ENCODE measurements at regions not wholly inside any gene's neighbourhood (a gene's known extent, or its start where the extent isn't known, plus 50 kb on each side); places are given as distances from the start of the nearest gene placed in this dataset.

DNA sequence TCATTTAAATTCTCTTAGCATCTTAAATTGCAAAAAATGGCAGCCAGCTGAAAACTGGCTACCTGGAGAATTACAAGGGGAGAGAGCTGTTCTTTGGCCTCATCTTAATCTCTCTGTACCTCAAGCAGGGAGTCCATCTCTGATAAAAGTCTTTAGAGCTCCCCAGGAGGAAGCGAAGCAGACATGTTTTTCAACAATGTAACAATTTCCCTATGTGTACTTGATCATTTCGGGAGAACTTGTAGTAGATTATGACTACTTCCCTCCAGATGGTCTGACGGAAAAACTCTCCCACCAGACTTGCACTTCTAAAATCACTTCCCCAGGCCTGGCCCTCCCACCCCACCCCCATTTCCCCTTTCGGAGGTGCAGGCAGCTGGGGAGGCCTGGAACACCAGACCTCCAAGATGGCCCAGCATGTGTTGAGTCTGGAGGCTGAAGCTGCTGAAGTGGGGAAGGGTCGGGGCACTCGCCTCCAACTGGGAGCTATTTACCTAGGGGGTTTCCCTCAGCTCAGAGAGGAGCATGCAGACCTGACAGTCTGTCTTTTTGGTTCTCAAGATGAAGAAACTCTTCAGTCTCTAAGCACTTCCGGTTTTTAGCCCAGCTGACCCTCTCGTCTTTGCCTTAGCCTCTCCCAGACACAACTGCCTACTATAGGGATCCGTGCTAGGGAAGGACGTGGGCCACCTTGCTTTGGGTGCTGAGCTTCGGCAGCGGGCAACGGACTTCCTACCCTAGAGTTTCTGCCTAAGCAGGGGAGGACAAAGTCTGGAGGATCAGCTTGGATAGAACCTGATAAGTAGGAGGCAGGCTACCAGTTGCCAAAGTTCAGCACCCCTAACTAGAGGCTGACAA is 164.0 kb upstream of the TBL1XR1 start:
- TF ChIP-seq CEBPB (IDR thresholded peaks at IDR 0.05; ENCODE audit: low read depth, low read length) (no peak), TEAD4 (IDR thresholded peaks at IDR 0.05; ENCODE audit: low read depth, low read length) (no peak), RAD21 (IDR thresholded peaks at IDR 0.05 in 1 of 2, conservative IDR thresholded peaks at IDR 0.05 in 1 of 2; ENCODE audit: low read depth in 2 of 2, low read length in 2 of 2) (no peak)
- TF ChIP-seq, protein P1, sequence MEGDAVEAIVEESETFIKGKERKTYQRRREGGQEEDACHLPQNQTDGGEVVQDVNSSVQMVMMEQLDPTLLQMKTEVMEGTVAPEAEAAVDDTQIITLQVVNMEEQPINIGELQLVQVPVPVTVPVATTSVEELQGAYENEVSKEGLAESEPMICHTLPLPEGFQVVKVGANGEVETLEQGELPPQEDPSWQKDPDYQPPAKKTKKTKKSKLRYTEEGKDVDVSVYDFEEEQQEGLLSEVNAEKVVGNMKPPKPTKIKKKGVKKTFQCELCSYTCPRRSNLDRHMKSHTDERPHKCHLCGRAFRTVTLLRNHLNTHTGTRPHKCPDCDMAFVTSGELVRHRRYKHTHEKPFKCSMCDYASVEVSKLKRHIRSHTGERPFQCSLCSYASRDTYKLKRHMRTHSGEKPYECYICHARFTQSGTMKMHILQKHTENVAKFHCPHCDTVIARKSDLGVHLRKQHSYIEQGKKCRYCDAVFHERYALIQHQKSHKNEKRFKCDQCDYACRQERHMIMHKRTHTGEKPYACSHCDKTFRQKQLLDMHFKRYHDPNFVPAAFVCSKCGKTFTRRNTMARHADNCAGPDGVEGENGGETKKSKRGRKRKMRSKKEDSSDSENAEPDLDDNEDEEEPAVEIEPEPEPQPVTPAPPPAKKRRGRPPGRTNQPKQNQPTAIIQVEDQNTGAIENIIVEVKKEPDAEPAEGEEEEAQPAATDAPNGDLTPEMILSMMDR (IDR thresholded peaks at IDR 0.05; ENCODE audit: control extremely low read depth in 1 of 3, insufficient read depth in 1 of 3, low read depth in 1 of 3, low read length in 3 of 3), result no peak
